ENCODE measurements at regions not wholly inside any gene's neighbourhood (a gene's known extent, or its start where the extent isn't known, plus 50 kb on each side); places are given as distances from the start of the nearest gene placed in this dataset.

- Histone ChIP-seq H3K4me3 (ENCODE audit: low read length) (no peak overlapping the region), H3K4me2 (ENCODE audit: low read length) (no peak overlapping the region), H3K27ac (ENCODE audit: low read depth, low read length) (no peak overlapping the region)
Measured at GRCh38 chr2:120685066-120685973, 50.3 kb upstream of the GLI2 start.

More at GRCh38 chr2:120685066-120685973, 50.3 kb upstream of the GLI2 start:
- Histone ChIP-seq H3F3A (ENCODE audit: control insufficient read depth, insufficient read depth) (no peaks in the 10 kb centered on the region), H3K9me3 (ENCODE audit: control insufficient read depth, insufficient read depth, low read length) (no peaks in the 10 kb centered on the region), H3K27me3 (ENCODE audit: control insufficient read depth, low read length) (no peaks in the 10 kb centered on the region), H4K20me1 (ENCODE audit: control insufficient read depth, insufficient read depth, low read depth, low read length) (no peaks in the 10 kb centered on the region), H3K79me2 (ENCODE audit: control insufficient read depth, low read length) (no peaks in the 10 kb centered on the region), H3K4me1 (ENCODE audit: control insufficient read depth, low read length) (no peaks in the 10 kb centered on the region), H3K9me2 (replicated peaks; ENCODE audit: control insufficient read depth, low read length) (no peaks in the 10 kb centered on the region), H3K36me3 (ENCODE audit: control insufficient read depth, low read length) (no peaks in the 10 kb centered on the region)
- TF ChIP-seq CTCF (IDR thresholded peaks at IDR 0.05; ENCODE audit: low read depth, low read length, poor library complexity, severe bottlenecking) (no peak), EZH2phosphoT487 (IDR thresholded peaks at IDR 0.05; ENCODE audit: borderline replicate concordance, low read length) (no peak)
